CD4-positive, alpha-beta T cell treated with Interleukin-4 for 4 hours (primary cell): ENCODE measurements at regions not wholly inside any gene's neighbourhood (a gene's known extent, or its start where the extent isn't known, plus 50 kb on each side); places are given as distances from the start of the nearest gene placed in this dataset.

ENCODE experiments used
- DNase-seq: peaks from one replicate; pipeline ENCODE4 v3.0.0-alpha.2; 2020

DNA sequence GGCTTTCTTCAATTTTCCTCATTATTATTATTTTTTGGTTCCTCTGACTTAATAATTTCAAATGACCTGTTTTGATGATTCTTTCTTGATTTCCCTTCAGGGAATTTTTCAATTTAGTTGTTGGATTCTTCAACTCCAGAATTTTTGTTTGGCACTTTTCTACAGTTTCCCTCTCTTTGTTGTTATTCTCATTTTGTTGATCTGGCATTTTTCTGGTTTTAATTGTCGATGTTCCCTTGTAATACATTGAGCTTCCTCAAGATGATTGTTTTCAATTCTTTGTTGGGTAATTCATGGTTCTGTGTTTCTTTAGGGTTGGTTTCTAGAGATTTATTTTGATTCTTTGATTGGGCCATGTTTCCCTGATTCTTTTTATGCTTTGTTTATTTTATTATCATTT is 67.8 kb upstream of the DNAJC1 start:
- DNase-seq: no peak

DNA sequence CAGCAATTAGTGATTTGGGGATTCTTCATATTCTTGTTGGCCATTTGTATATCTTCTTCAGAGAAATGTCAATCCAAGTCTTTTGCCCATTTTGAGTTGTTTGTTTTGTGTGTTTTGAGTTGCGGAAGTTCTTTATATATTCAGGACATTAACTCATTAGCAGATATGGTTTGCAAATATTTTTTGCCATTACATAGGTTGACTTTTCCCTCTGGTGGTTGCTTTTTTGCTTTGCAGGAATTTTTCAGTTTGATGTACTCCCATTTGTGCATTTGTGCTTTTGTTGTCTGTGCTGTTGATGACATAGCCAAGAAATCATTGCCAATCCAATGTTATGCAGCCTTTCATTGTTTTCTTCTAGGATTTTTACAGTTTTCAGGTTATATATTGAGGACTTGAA is 63.6 kb upstream of the DNAJC1 start:
- no peak for DNase-seq

- peak; percentile 5 for DNase-seq
Observed at GRCh38 chr10:22060984-22061383, 57.5 kb upstream of the DNAJC1 start.

DNA sequence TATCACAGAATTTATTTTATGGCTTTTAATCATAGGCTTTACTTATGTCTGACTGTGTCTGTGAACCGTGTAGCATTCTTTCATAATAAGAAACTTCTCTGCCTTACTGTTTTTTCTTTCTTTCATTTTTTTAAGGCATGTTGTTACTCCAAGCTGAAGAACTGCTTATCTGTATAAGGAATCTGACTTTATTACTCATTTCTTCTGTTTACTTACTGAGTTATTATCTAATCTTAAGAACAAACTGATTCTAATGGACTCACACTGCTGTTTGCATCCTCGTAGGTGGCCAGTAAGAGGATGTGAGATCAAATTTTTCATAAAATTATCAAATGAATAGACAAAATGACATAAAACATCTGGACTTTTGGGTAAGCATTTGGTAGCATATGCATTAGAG is 54.7 kb upstream of the DNAJC1 start:
- no peak for DNase-seq

- no peak for DNase-seq
Observed at GRCh38 chr10:22054961-22055360, 51.4 kb upstream of the DNAJC1 start.
